HG03175 (cell line): ENCODE measurements at regions not wholly inside any gene's neighbourhood (a gene's known extent, or its start where the extent isn't known, plus 50 kb on each side); places are given as distances from the start of the nearest gene placed in this dataset.
"Not testable (repeated sequence)": the region's sequence is repeated elsewhere in the genome, so short reads cannot be mapped to it uniquely, and the experiment has no call there.

Experiments used
- ATAC-seq: cut with Tn5 transposase; IDR thresholded peaks from one replicate; pipeline ENCODE4 v1.9.1; 2021; ENCODE audit warnings: mild to moderate bottlenecking, moderate library complexity; ENCODE audit not compliant: unreplicated experiment

DNA sequence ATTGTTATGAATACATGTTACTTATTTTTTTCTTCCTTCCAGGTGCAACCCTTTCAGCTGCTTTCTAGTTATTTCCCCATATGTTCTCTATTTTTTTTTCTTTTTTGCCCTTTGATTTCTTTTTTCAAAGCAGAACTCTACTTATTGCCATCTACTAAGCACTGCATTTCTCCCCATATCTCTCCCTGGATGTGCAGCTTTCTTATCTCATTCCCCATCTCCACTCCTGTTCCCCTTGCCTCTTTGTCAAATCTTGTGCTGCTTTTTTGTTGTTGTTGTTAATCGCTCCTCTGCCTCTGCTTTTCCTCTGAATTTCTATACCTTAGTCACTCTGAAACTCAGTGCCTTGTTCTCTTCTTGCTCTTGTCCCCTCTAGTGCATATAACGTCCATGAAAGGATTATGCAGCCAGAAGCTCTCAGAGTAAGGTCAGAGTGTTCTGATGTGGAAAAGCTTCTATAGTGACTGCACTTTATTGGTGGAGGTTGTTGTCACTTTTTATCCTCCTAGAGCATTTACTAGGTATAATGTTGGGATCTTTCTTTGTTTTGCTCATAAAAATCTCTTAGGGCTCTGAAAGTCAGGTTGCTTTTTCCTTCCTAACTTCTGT lies 51.1 kb upstream of the JADE1 start:
- ATAC-seq: no peak

DNA sequence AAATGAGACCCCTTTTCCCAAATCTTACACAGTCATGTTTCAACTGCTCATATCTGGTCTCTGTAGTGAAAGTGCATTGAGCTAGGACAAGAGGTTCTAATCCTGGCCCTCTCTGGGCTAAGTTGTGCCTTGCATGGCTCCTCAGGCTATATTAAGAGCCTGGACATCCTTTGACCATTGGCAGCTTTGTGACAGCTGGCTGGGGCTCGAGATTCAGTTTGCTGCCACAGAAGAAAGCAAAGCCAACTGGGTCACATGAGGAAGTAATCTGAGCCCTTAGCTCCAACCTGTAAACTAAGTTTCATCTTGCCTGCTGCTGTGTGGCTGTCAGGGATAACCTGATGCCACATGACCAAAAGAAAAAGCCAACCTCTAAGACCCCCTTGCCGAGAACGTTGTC lies 51.8 kb upstream of the JADE1 start:
- ATAC-seq: no peak

DNA sequence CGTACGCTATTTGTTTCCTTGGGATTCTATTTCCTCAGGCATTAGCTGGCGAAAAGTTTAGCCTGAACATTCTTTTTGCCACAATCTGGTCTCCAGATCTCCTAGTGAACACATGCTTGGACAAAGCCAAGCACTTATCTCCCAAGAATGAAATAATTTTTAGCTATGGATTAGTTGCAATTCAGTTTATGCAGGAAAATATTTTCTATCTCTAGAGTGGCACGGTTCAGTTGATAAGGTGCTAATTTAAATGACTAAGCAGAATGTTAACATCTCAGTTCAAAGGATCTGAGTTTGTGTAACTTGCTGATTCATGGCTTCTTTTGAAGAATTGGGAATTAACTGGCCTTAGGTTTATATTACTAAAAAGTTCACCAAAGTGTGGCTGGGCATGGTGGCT lies 58.1 kb upstream of the JADE1 start:
- ATAC-seq: no peak

DNA sequence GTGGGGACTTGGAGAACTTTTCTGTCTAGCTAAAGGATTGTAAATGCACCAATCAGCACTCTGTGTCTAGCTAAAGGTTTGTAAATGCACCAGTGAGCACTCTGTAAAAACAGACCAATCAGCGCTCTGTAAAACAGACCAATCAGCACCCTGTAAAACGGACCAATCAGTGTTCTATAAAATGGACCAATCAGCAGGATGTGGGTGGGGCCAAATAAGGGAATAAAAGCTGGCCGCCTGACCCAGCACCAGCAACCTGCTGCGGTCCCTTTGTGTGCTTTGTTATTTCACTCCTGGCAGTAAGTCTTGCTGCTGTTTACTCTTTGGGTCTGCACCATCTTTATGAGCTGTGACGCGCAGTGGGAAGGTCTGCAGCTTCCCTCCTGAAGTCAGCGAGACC lies 67.8 kb upstream of the JADE1 start:
- ATAC-seq: not testable (repeated sequence)

DNA sequence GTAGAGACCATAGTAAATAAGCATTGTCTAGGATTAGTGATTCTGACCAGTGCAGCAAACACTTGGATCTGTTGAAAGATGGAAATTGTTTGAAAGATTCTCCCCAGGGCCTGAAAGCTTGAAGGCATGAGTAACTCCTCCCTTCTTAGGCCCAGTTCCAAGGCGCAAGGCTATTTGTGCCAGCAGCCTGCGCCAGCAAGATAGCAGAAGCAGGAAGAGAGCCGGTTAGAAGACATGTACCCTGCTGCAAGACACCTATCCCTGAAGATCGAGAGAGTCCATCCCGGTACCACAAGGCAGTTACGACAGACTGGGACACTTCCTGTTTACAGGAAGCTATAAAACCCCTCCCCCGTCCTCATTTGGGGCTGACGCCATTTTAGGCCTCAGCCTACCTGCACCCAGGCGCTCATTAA lies 72.4 kb upstream of the JADE1 start:
- ATAC-seq: no peak

DNA sequence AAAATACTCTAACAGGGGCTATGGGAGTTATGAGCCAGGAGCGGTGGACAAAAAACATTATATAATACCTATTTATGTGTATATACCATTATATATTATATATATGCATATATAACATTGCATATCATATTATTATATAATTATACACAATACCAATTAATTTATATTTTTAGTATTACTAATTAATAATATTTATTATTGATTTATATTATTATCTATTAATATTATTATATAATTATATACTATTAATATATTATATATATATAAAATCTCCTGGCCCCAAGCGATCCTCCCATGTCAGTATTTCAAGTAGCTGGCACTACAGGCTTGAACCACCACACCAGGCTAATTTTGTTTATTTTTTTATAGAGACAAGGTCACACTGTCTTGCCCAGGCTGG lies 73.8 kb upstream of the JADE1 start:
- no peak for ATAC-seq

DNA sequence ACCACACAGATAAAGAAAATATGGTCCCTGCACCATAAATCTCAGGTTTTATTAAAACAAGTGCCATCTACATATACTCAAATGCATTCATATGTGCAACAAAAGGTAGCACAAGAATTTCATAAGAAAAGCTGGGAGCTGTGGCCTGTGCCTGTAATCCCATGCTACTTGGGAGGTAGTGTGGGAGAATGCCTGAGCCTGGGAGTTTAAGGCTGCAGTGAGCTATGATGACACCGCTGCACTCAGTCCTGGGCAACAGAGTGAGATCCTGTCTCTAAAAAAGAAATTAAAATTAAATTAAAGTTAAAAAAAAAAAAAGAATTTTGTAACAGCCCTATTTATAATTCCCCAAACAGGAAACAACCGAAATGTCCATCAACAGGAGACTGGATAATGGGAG lies 81.3 kb upstream of the JADE1 start:
- ATAC-seq: no peak

DNA sequence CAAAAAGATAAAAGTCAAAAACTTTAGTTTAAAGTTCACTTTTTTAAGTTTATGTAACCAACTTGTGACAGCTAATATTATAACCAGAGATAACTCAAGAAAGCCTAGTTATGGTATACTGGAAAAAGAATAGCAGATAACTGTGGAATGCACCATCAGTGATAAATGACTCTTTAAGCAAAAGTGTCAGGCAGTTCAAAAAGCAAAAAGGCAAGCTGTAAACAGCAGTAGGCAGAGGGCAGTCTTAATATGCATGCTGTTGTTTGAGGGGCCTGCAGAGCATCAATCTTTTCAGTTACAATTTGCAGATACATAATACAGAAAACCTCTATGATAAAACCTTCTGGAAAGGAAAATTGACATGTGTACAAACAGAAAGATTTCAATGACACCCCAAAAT lies 81.8 kb upstream of the JADE1 start:
- ATAC-seq: no peak

DNA sequence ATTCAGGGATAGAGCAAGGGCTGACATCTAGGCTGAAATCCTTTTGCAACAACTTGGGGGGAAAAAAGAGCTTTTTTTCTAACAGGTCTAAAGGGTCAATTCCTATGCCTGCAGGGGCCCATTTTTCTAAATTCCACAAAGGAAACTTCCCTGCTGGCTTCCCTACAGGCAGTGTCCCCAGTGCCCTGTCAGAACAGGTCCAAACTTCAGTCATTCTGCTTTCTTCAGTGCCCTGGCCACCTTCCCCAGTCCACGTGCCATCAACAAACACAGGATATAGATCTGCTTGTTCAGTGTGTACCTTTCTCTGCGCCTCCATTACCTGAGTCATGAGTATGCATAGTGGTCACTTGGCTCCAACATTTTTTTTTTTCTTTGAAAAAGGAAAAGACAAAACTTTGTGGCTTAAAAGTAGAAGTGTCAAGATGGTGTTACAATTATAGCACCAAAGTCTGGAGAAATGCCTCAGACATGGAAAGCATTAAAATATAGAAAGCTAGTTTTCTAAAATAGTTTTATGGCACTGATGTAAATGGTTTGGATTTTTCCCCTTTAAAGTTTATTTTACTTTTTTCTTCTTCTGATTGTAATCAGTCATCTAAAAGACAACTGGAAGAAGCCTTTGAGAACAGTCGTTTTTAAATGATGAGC lies 84.0 kb upstream of the JADE1 start:
- ATAC-seq: no peak

DNA sequence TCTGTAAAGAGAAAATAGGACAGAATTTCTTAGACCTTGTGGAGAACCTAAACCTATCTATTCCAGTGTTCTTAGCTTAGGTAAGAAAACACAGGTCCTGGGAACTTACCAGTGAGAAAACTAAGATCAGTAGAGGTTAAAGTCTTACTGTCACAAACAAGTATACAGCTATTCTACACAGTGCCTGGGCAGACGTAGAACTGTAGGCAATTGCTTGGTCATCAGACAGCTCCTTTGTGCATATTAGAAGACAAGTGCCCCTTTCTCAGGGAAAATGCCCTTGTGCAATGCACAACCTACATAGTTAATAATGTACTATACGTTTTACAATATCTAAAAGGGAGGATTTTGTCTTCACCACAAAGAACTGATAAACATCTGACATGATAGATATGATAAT lies 86.6 kb upstream of the JADE1 start:
- no peak for ATAC-seq

DNA sequence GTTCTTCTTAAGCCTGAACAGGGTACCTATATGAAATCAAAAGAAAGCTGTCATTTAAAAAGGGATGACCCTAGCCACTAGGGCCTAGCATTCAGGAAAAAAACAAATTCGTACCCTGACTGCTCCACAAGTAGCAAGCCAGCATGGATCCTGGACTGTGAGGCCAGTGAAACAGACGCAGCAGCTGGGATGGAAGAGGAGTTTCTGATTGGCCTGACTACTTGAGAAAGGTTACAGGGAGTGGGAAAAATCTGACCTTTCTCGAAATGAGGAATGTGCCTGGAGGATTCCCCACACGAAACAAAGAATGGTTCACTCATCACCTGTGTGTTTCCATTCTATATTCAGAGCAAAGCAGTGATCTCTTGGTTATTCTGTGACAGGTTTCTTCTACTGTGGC lies 87.6 kb upstream of the JADE1 start:
- no peak for ATAC-seq

DNA sequence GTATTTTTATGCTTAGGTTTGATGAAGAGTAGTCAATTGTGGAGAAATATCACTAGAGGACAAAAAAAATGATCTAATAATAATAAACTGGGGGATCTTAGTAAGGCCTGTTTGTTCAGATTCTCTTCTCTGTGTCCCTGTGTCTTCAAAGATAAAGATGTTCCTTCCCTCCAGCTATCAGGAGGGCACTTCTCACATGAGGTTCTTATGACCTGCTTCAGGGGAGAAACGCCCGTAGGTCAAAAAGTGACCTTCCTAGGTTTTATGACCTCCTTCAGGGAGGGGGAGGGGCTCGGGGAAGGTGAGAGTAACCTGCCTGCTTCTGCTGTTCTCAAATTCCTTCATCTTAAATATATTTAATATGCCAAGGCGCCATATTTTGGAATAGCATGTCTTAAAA lies 89.2 kb upstream of the JADE1 start:
- no peak for ATAC-seq

DNA sequence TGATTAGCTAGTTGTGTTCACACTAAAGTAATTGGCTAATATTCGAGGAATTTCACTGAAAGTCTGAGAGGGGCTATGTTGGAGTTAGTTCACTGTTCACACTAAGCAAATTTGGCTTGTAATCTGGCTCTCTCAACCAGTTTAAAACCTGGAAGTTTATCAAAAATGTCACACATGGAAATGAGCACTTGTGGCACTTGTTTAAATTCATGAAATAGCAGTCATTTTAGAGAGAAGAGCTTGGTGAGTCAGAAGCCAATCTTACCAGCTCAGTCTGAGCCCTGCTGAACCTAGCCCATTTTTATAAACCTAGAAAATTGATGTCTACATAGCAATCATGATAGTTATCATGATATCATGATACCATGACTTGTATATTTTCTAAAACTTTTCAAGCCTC lies 90.7 kb upstream of the JADE1 start:
- ATAC-seq: no peak

DNA sequence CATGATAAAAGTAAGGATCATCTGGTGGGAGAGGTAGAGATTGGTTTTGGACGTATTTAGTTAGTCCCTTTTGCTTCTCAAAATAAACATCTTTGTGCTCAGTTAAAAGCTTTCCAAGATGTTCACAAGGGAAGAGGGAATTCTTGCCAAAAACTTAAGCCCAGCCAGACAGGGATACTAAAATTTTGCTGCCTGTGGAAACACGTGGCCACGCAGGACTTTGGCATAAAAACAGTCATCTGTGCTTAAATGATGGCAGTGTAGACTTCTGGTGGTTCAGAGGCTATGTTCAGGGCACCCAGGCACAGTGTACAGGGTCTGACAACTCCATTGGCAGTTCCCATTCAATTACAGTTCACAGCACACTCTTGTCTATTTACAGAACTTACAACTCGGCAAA lies 93.2 kb upstream of the JADE1 start:
- no peak for ATAC-seq

DNA sequence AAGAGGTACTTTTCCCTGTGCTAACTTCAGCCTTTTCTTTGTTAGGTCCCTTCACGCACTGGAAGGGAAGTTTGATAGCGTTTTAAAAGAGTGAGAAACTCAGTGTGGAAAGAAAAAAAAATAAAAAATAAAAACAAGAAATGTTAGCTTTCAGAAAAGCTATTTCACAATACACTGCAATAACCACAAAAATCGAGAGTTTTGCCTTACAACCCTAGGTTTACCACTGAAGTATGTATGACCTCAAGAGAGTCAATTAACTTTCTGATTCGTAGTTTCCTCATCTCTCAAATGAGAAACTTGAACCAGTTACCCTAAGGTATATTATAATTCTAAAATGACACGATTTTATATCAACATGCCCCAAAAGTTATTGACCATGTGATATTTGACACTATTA lies 93.9 kb upstream of the JADE1 start:
- ATAC-seq: no peak

DNA sequence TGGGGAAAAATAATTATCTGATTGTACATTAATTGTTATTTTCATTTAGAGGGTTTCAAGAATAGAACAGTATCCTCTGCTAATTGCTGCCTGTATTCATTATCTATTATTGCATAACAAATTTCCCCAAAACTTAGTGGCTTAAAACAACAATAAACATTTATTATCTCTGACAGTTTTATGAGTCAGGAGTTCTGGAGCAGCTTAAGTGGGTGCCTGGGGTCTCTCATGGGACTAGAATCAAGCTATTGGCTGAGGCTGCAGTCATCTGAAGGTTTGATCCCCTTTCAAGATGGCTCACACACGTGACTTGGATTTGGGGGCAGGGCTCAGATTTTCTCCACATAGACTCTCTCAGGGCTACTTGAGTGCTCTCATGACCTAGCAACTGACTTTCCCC lies 98.1 kb upstream of the JADE1 start:
- no peak for ATAC-seq

DNA sequence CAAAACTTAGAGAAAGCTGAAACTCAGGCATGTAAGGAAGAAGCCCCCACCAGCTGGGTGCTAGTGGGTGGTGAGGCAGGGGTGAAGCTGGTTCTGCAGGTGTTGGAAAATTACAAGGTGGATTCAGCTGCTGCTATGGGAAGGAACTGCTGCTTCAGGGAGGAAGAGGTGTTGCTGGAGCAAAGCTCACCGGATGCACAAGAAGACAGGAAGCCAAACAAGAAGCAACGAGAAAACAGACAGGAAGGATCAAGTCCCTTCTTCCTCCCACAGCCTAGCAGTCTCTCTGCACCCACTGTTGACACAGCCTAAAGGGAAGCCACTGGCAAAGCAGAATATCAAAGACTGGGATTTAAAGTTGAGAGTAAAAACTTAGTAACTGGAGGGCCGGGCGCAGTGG lies 100.2 kb upstream of the JADE1 start:
- no peak for ATAC-seq

DNA sequence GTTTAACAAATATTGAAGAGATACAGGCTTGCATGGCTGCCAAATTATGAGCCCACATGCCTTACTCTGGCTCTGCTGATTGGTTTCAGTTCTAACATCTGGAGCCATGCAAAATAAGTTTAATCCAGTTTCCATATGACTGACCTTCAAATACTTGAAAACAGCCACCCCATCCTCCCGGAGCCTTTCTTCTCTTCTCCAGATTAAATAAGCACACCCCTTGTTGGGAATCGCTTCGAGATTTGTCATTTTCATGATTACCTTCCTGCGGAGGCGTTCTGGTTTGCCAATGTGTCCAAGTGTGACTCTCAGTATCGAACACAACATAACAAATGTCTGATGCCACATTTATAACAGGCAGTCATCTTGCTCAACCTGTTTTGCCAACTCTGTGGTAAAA lies 101.6 kb upstream of the JADE1 start:
- ATAC-seq: no peak

DNA sequence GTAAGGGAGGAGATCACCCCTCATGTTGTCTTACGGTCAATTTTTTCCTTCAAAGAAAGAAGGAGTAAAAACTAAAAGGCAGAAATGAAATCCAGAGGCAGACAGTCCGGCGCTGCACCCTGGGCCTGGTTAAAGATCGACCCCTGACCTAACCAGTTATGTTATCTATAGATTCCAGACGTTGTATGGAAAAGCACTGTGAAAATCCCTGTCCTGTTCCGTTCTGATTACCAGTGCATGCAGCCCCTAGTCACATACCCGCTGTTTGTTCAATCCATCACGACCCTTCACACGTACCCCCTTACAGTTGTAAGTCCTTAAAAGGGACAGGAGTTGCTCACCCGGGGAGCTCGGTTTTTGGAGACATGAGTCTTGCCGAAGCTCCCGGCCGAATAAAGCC lies 105.6 kb upstream of the JADE1 start:
- ATAC-seq: no peak

DNA sequence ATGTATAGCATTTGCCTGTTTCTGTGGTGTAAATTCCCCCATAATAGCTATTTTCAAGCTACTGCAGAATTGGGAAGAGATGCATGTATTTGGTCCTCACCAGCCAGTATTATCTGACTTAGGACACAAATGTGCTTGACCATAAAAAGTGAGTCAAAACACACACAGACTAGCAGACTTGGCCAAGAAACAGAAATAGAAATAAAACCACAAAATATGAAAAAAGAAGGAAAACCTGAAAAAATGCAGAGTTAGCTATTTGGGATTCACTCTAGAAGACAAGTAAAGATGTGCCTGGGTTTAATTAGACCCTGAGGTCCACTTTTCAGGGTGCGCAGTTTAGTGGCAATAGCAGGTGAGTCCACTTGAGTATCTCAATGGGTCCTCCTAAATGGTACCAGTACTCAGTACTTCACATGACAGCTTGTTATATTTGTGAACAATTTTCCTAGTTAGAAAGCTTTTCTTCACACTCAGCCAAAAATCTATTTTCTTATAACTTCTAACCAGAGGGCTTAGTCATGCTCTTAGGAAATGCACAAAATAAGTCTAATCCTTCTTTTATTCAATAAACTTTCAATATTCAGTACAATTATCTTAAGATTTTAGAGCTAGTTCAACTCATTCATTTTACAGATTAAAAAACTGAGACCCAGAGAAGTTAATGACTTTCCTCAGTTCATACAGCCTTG lies 108.7 kb upstream of the JADE1 start:
- no peak for ATAC-seq

DNA sequence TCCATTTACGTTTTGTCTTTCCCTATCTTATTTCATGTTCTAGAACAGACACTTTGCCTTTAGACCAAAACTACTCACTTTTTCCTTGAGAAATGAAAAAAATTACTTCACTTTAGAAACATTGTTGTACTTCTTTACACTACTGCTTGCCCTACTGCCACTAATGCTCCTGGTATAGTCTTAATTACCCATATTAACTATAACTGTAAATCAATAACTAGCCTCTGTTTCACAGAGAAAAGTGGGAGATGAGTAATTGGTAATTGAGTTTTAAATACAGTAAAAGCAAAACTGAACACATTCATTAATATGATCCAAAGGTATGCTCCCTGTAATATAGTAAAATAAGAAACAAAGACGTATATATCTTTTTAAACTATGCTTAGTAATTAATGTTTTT lies 111.1 kb upstream of the JADE1 start:
- ATAC-seq: no peak

DNA sequence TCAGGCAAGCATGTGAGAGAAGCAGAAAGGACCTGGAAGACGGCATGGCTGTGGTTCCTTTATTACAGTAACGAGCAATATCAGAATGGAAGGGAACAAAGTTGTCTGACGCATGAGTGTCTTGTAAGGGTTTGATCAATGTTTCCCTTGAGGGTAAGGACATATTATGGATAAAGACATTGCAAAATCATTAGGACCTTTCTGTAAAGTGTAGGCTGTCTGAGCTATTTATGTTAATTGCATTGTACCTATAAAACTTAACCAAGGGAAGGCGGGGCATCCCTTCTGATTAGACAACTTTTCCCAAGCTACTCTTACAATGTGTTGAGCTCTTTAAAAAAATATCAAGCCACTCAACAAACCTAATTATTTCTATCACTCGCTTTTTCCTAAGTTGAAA lies 112.2 kb upstream of the JADE1 start:
- no peak for ATAC-seq

DNA sequence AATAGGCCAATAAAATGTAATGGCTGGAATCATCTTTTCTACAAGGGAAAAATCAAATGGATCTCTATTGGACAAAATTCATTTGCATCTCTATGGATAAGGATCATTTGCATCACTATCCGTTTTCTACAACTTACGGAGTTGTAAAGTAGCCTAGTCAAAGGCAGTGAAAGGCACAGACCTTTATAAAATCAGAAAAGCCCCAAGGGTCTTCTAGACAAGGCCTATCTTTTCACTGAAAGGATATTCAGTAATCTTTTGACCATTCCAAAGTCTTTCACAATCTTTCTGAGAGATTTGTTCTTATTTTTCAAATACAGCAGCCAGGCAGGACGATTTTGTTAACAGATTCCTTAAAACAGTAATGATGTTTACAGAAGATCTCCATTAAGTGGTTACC lies 119.5 kb upstream of the JADE1 start:
- ATAC-seq: no peak
